ENCODE measurements at regions not wholly inside any gene's neighbourhood (a gene's known extent, or its start where the extent isn't known, plus 50 kb on each side); places are given as distances from the start of the nearest gene placed in this dataset.

DNA sequence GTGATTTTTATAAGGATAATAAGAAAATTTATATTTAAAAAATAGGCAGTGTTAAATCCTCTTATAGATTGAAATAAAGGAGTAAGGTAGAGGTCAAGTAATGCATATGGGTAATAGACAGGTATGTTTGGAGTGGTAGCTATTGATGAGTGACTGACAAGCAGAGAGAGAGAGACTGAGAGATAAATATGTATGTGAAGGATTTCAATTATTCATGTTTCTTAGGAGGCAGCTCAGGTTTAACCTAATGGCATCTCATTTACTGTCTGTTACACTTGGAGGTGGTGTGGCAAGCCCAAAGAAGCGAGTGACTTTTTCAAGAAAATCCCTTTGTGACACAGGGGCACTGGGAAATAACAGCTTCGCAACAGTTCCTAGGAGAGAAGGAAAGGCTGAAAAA is 120.2 kb downstream of the KIF2B start:
- no peaks in the 10 kb centered on the region for H3K27me3 ChIP-seq (ENCODE audit: insufficient read depth, low read length)
- no peaks in the 10 kb centered on the region for H3K36me3 ChIP-seq (ENCODE audit: control insufficient read depth in 1 of 2, insufficient read depth in 2 of 2, low read length in 2 of 2)
- ChIA-PET CTCF (no interaction called here), POLR2A (no interaction called here), RAD21 (ENCODE audit: low non-redundant PET in 1 of 2, low total read pairs in 2 of 2, uncharacterized antibody in 2 of 2, unreplicated experiment in 2 of 2) (no interaction called here)
- TF ChIP-seq POLR2AphosphoS5 (IDR thresholded peaks at IDR 0.05; ENCODE audit: low read depth, low read length) (no peak), YY1 (IDR thresholded peaks at IDR 0.05; ENCODE audit: extremely low read depth, insufficient replicate concordance, low read depth, low read length) (no peak), EZH2 (IDR thresholded peaks at IDR 0.05) (no peak), CBX3 (IDR thresholded peaks at IDR 0.05; ENCODE audit: low read depth) (no peak), FOSL1 (IDR thresholded peaks at IDR 0.05; ENCODE audit: low read depth) (no peak), JUND (IDR thresholded peaks at IDR 0.05) (no peak), CEBPB (IDR thresholded peaks at IDR 0.05; ENCODE audit: low read depth) (no peak), EZH2phosphoT487 (IDR thresholded peaks at IDR 0.05; ENCODE audit: borderline replicate concordance) (no peak), CTCF (IDR thresholded peaks at IDR 0.05 in 2 of 3, conservative IDR thresholded peaks at IDR 0.05 in 1 of 3; ENCODE audit: borderline replicate concordance in 1 of 3, insufficient read depth in 1 of 3, low read depth in 2 of 3, low read length in 2 of 3) (no peak), POLR2A (IDR thresholded peaks at IDR 0.05; ENCODE audit: borderline replicate concordance, extremely low read depth, insufficient read depth, insufficient read length) (no peak), TCF7L2 (IDR thresholded peaks at IDR 0.05; ENCODE audit: borderline replicate concordance, extremely low read depth, insufficient read depth, insufficient read length) (no peak), SIN3A (IDR thresholded peaks at IDR 0.05; ENCODE audit: low read depth) (no peak), EGR1 (IDR thresholded peaks at IDR 0.05; ENCODE audit: low read depth) (no peak)
- H3K9me2 ChIP-seq (ENCODE audit: insufficient read depth), result no peaks in the 10 kb centered on the region
- ATAC-seq (no peak), DNase-seq (ENCODE audit: low read depth, low spot score) (no peak)
- intact Hi-C loops (cut with micrococcal nuclease), result no loop called here
- no TSS peak for BruUV-seq (replicated peaks)
- no peaks in the 10 kb centered on the region for H3K4me1 ChIP-seq (ENCODE audit: control insufficient read depth in 1 of 2, insufficient read depth in 2 of 2, low read length in 2 of 2)
- H3K4me2 ChIP-seq (ENCODE audit: low read length), result no peak overlapping the region
- H4K20me1 ChIP-seq (ENCODE audit: insufficient read depth), result no peaks in the 10 kb centered on the region
- no peak overlapping the region for H3K4me3 ChIP-seq (replicated peaks in 1 of 2; ENCODE audit: low read depth in 1 of 2, low read length in 2 of 2)
- no peak overlapping the region for H3K27ac ChIP-seq (ENCODE audit: low read depth, low read length)
- H3K79me2 ChIP-seq (ENCODE audit: insufficient read depth, low read length), result no peaks in the 10 kb centered on the region
- no peak overlapping the region for H3K9ac ChIP-seq (ENCODE audit: low read length)
- H2AFZ ChIP-seq (ENCODE audit: low read depth, low read length, poor library complexity, severe bottlenecking), result no peak overlapping the region
- H3K9me3 ChIP-seq (ENCODE audit: control insufficient read depth in 1 of 2, insufficient read depth in 1 of 2, low read depth in 1 of 2, low read length in 2 of 2), result peaks cover 38 to 56% of the 10 kb centered on the region in 2 experiments; a peak in 3 of 4 replicates
